GM18505 (cell line): ENCODE measurements at regions not wholly inside any gene's neighbourhood (a gene's known extent, or its start where the extent isn't known, plus 50 kb on each side); places are given as distances from the start of the nearest gene placed in this dataset.

Experiments
- ATAC-seq: cut with Tn5 transposase; IDR thresholded peaks from one replicate; pipeline ENCODE4 v1.9.1; 2021; ENCODE audit not compliant: unreplicated experiment
- POLR2A ChIP-seq: IDR thresholded peaks from 4 replicates; pipeline ENCODE4 v1.6.1; 2011; ENCODE audit warnings: borderline replicate concordance; ENCODE audit not compliant: insufficient read depth, insufficient read length; ENCODE audit errors: extremely low read depth

GRCh38 chr12:77115471-77115870 is 50.1 kb upstream of the E2F7 start:
- ATAC-seq = no peak
- TF ChIP-seq POLR2A = no peak
